GM18505 (cell line): ENCODE measurements at regions not wholly inside any gene's neighbourhood (a gene's known extent, or its start where the extent isn't known, plus 50 kb on each side); places are given as distances from the start of the nearest gene placed in this dataset.
"Not testable (repeated sequence)": the region's sequence is repeated elsewhere in the genome, so short reads cannot be mapped to it uniquely, and the experiment has no call there.

Experiments
- ATAC-seq: cut with Tn5 transposase; IDR thresholded peaks from one replicate; pipeline ENCODE4 v1.9.1; 2021; ENCODE audit not compliant: unreplicated experiment
- POLR2A ChIP-seq: IDR thresholded peaks from 4 replicates; pipeline ENCODE4 v1.6.1; 2011; ENCODE audit warnings: borderline replicate concordance; ENCODE audit not compliant: insufficient read depth, insufficient read length; ENCODE audit errors: extremely low read depth

GRCh38 chr6:146984251-146984924 lies 219.8 kb upstream of the STXBP5 start:
- no peak for TF ChIP-seq POLR2A
- ATAC-seq: no peak

GRCh38 chr6:146985111-146985510 lies 219.1 kb upstream of the STXBP5 start:
- no peak for TF ChIP-seq POLR2A
- no peak for ATAC-seq

- TF ChIP-seq POLR2A: no peak
Measured at GRCh38 chr6:146985966-146986365, 218.3 kb upstream of the STXBP5 start.

GRCh38 chr6:146987938-146988337 lies 216.3 kb upstream of the STXBP5 start:
- ATAC-seq: not testable (repeated sequence)

More at GRCh38 chr6:146985966-146986365, 218.3 kb upstream of the STXBP5 start:
- ATAC-seq: no peak

GRCh38 chr6:146989860-146990259 lies 214.4 kb upstream of the STXBP5 start:
- no peak for TF ChIP-seq POLR2A
- no peak for ATAC-seq

- TF ChIP-seq POLR2A: no peak
- ATAC-seq: no peak
Measured at GRCh38 chr6:146990284-146990683, 213.9 kb upstream of the STXBP5 start.

- ATAC-seq: no peak
- TF ChIP-seq POLR2A: no peak
Measured at GRCh38 chr6:146990821-146991798, 213.1 kb upstream of the STXBP5 start.

GRCh38 chr6:146997062-146997461 lies 207.2 kb upstream of the STXBP5 start:
- no peak for TF ChIP-seq POLR2A
- ATAC-seq: no peak

GRCh38 chr6:146999766-147000165 lies 204.5 kb upstream of the STXBP5 start:
- no peak for ATAC-seq
- no peak for TF ChIP-seq POLR2A

- no peak for ATAC-seq
- TF ChIP-seq POLR2A: no peak
Measured at GRCh38 chr6:147000545-147001488, 203.4 kb upstream of the STXBP5 start.

GRCh38 chr6:147001621-147002020 lies 202.6 kb upstream of the STXBP5 start:
- ATAC-seq: no peak
- TF ChIP-seq POLR2A: no peak

GRCh38 chr6:147003186-147003585 lies 201.0 kb upstream of the STXBP5 start:
- no peak for ATAC-seq
- no peak for TF ChIP-seq POLR2A

- no peak for TF ChIP-seq POLR2A
- no peak for ATAC-seq
Measured at GRCh38 chr6:147005499-147005898, 198.7 kb upstream of the STXBP5 start.
